Astrocyte of the cerebellum (primary cell): ENCODE measurements at regions not wholly inside any gene's neighbourhood (a gene's known extent, or its start where the extent isn't known, plus 50 kb on each side); places are given as distances from the start of the nearest gene placed in this dataset.
"Not testable (repeated sequence)": the region's sequence is repeated elsewhere in the genome, so short reads cannot be mapped to it uniquely, and the experiment has no call there.

Experiments
- DNase-seq: peaks from one replicate; pipeline ENCODE4 v3.0.0-alpha.2; 2011; ENCODE audit warnings: low read depth
- H3K4me3 ChIP-seq: 2 replicates; pipeline ENCODE4 v1.5.1; 2011; ENCODE audit warnings: mild to moderate bottlenecking, low read depth, low read length, moderate library complexity
- in situ Hi-C: cut with HindIII; loops from 2 replicates; pipeline ENCODE4 v1.10.0; 2017; ENCODE audit warnings: low sequenced_read_pairs
- TF ChIP-seq, protein P1 (sequence below): IDR thresholded peaks from 2 replicates; pipeline ENCODE4 v1.5.1; 2012; ENCODE audit warnings: low read length, low read depth, moderate library complexity, mild to moderate bottlenecking; ENCODE audit errors: missing control alignments

DNA sequence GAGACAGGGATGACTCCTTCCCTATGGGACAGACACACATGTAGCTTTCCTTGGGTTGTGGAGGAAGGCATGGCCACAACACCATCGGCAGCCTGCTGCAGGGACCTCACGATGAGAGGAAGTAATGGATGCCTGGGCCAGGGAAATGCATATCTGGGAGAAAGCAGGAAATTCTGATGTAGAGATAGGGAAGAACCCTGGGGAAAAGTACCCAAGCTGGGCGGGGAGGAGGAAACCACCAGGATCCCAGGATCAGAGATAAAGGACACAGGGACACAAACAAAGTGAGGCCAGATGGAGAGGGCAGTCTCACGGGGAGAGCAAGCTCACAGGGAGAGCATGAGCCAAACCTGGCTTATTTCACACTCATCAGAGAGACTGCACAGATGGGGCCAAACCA lies 294.7 kb upstream of the TEKT4 start:
- in situ Hi-C loops, DNase-seq, H3K4me3 ChIP-seq: not testable (repeated sequence)

DNA sequence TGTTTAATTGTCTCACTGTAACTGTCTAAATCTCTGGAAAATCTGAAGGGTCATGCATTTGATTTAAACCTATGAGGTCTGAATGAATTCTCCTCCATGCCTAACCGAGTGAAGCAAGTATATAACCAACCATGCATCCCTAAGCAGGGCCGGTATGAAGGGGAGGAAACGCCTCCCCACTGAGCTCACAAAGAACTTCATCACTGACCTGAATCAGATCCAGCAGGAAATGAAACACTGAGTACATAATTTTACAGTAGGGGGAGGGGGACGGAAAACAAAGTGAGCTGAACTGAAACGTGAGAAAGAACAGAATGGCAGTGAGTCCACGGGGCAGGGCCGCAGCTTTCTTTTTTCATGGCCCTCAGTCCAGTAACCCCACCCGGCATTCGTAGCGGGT lies 294.1 kb upstream of the TEKT4 start:
- in situ Hi-C loops, H3K4me3 ChIP-seq: not testable (repeated sequence)
- DNase-seq, result peak; percentile 72

DNA sequence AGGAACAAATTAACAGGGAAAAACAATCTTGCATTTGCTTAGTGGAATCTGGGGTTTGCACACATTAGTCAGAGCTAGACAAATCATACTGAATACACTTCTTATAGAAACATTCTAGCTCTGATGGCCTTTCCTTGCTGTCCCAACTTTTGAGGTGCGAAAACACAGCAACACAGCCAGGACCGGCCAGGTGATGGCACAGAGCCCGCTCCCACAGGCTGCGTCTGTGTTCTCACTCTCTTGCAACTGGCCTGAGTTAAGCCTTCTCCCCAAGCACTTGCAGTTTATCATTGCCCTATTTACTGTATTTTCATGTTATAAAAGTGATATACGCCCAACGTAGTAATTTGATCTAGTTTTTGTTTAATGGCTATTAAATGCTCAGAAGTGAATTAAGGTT lies 292.0 kb upstream of the TEKT4 start:
- DNase-seq, H3K4me3 ChIP-seq, in situ Hi-C loops: not testable (repeated sequence)

DNA sequence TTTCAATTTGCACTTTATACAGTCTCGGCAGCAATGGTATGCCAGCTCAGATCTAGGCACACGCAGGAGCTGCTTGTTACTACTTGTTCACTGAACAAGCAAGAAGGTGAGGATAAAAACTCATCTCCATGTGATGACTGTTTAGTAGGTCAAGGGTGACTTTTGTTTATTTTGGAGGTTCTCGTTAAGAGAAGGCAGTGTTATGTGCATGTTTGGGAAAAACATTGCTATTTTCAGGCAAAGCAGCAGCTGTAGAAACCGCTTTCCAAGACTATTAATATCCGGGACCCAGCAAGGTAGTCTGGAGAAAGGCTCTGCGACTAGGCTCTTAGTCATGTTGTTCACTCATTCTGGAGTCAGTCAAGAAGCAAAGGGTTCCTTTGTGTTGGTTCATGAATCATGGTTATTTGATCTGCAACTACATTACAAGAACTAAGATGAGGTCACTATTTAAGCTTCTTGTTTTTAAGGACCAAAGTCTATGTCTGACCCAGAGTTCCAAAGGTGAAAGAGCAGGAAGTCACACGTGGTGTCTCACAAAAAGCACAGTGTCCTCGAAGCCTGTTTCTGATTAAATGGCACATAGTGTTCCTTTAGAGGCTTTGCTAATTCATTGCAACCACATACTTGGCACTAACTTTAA lies 288.0 kb upstream of the TEKT4 start:
- in situ Hi-C loops, H3K4me3 ChIP-seq: not testable (repeated sequence)
- peak; percentile 1 for DNase-seq

DNA sequence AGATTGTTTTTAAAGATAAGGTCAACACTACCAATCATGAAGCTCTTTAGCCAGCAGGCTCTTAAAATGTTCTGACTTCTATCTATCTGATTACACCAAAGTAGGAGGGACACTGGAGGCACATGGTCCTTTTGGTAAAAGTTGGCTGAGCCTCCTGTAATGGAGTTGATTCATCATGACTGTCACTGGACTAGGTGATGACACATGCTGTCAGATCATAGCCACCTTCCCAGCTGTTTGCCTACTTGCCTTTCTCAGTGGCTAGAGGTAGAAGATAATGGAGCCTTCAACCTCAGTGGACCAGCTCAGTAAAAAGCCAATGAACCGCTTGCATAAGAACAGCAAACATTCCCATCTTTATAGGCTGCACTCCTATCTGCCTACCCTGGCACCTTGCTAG lies 286.7 kb upstream of the TEKT4 start:
- in situ Hi-C loops, DNase-seq, H3K4me3 ChIP-seq: not testable (repeated sequence)

DNA sequence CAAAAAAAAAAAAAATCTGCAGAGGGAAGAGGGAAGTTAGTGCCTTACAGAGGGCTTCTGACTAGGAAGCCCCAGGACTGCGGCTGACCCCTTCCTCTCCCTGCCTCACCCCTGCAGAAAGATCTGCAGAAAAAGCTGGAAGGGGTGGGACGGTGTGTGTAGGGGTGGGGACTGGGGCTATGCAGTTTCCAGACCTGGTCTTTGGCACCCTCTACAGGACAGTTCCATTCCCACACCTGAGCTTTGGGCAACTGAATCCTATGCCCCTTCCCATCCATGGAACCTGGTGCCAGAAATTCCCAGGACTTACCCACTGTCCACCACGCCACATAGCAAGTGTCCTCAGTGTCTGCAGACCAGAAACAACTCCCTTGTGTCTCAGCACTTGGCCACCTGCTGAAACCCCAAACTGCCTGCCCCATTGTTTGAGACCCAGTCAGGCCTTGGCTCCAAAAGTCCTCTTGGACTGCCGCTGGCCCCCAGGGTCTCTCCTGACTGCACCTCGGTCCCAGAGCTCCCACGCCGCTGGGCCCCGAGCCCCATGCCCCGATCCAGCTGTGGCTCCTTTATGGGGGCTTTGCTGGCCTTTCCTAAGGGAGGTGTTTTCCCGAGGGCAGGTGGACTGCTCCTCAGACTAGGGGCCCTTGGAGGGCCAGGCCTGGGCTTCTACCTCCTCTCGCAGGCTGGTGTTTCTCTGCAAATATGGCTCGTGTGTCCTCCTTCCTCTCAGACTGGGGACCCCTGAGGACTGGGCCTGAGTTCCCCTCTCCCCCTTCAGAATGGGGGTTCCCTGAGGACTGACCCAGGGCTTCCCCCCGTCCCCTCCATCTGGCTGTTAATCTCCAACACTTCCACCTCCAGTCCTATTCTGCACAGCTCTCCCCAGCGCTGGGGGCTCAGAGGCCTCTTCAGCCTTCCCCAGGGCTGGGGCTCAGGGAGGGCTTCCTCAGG lies 284.9 kb upstream of the TEKT4 start:
- peak; percentile 11 for DNase-seq
- in situ Hi-C loops, H3K4me3 ChIP-seq: not testable (repeated sequence)
- TF ChIP-seq, protein P1, sequence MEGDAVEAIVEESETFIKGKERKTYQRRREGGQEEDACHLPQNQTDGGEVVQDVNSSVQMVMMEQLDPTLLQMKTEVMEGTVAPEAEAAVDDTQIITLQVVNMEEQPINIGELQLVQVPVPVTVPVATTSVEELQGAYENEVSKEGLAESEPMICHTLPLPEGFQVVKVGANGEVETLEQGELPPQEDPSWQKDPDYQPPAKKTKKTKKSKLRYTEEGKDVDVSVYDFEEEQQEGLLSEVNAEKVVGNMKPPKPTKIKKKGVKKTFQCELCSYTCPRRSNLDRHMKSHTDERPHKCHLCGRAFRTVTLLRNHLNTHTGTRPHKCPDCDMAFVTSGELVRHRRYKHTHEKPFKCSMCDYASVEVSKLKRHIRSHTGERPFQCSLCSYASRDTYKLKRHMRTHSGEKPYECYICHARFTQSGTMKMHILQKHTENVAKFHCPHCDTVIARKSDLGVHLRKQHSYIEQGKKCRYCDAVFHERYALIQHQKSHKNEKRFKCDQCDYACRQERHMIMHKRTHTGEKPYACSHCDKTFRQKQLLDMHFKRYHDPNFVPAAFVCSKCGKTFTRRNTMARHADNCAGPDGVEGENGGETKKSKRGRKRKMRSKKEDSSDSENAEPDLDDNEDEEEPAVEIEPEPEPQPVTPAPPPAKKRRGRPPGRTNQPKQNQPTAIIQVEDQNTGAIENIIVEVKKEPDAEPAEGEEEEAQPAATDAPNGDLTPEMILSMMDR, result peak; percentile 53

DNA sequence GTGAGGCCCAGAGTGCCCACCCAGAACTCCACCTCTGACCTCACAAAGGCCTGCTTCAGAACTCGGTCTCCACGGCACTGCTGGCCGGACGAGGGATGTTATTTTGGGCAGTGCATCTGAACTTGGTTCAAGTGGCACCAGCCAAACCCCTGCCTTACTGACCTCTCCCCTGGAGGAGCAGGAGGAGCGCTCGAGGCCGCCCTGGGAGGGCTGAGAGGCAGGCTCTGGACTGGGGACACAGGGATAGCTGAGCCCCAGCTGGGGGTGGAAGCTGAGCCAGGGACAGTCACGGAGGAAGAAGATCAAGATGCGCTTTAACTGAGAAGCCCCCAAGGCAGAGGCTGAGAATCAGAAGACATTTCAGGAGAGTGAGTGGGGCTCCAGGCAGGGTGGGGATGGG lies 284.2 kb upstream of the TEKT4 start:
- DNase-seq, H3K4me3 ChIP-seq, in situ Hi-C loops: not testable (repeated sequence)

DNA sequence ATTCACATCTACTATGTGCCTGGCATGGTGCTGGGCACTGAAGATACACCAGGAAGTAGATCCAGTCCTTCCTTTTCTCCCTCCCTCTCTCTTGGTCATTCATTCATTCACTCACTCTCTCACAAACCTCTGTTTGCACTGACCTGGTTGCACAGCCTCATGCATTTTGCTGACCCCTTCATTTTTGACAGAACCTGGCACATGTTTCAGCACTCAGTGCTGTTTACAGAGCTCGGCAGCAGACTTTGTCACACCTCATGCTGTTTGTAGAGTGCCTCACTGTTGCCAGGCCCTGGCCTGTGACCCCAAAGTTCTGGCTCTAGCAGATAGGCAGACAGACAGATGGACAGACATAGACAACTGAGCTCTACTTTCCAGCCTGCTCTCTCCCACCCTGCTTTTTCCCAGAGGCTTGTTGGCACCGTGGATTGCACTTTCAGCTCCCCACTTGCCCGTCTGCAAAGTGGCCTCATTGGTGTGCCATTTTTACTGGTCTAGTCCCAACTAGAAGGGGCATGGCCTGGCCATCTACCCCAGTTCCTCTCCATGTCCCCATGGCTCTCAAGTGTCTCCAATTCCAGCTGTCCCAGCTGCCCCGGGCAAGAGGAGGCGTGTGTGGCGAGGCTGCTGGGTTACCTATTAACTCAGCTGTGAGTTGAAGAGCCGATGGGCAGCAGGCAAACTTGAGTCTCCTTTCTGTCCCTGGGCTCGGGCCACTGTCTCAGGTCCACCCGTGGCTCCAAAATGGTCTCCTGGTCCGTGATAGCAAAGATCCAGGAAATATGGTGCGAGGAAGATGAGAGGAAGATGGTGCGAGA lies 277.0 kb upstream of the TEKT4 start:
- DNase-seq, in situ Hi-C loops, H3K4me3 ChIP-seq: not testable (repeated sequence)

DNA sequence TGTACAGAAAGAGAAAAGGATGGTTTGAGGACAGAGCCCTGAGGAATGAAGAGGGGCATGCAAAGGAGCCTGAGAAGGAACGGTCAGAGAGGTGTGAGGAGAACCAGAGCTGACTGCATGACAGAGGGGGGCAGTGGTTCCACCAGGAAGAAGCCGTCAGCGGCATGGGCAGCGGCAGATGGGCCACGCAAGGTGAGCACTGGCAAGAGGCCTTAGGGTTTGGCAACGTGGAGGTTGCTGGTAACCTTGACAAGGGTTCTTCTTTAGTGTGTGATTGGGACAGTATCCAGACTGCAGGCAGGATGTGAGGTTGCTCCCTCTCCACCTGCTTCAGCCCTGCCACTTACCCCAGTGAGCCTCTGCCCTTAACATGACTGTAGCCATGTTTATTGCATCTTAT lies 275.3 kb upstream of the TEKT4 start:
- DNase-seq, H3K4me3 ChIP-seq, in situ Hi-C loops: not testable (repeated sequence)

DNA sequence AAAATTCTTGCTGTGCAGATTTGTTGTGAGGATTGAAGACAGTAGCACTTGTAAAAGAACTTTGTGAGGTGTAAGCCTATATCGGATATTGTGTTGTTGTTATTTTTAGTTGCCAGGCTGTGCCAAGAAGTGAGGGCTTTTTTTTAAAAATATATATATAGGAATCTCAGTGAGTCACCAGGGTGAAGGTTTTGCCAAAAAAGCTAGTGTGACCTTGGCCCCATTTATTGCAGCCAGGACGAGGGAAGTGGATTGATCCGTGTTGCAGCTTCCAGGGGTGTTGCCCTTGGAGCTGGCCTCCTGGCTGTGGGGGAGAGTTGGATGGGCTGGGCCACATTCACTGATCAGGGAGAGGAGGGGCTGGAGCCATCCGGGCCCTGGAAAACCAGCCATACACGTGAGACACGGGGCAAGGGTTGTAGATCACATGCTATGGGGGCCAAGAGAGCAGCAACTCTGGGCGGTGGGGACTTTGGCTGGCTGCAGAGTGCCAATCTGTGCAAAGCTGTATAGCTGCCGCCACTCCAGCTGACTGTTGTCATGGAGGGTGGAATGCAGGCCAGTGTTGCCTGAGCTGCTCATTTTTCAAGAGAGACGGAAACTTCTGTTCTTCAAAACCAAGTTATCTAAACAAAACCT lies 273.0 kb upstream of the TEKT4 start:
- H3K4me3 ChIP-seq, DNase-seq, in situ Hi-C loops: not testable (repeated sequence)

DNA sequence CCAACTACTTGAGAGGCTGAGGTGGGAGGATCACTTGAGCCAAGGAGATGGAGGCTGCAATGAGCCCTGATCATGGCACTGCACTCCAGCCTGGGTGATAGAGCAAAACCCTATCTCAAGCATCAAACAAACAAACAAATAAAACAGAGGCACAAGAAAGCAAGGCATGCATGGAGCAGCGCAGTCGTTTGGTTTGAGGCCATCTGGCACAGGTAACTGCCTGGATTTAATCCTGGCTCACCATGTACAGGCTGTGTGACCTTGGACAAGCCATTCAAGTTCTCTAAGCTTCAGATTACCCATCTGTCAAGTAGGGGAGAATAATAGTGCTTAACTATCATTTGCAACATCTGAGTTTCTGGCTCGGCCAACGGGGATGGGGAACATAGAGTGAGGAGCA lies 270.3 kb upstream of the TEKT4 start:
- DNase-seq, in situ Hi-C loops, H3K4me3 ChIP-seq: not testable (repeated sequence)
